Pons (tissue), 1 donor: ENCODE measurements at regions not wholly inside any gene's neighbourhood (a gene's known extent, or its start where the extent isn't known, plus 50 kb on each side); places are given as distances from the start of the nearest gene placed in this dataset.

ENCODE experiments used
- DNase-seq: peaks from one replicate; pipeline ENCODE4 v3.0.0-alpha.2; 2016; ENCODE audit warnings: low spot score

DNA sequence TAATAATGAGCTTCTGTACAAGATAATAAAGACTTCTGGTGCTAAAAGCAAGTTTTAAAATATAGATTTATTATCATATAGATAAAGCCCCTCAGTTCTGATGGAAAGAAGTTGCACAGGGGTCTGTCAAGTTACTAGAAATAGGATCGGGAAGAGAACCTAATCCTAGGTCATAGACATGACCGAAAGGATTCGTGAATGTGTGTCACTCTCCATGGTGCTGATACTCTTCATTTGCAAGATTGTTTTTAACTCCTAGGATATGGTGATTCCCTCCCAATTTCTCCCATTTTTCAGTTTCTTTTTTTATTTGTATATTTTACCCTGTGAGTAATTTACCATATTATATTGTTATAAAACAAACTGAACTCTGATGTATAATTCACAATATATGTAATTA lies 58.9 kb upstream of the CTNNA2 start:
- DNase-seq = no peak

GRCh38 chr2:79452651-79453050 lies 60.2 kb upstream of the CTNNA2 start:
- no peak for DNase-seq

DNA sequence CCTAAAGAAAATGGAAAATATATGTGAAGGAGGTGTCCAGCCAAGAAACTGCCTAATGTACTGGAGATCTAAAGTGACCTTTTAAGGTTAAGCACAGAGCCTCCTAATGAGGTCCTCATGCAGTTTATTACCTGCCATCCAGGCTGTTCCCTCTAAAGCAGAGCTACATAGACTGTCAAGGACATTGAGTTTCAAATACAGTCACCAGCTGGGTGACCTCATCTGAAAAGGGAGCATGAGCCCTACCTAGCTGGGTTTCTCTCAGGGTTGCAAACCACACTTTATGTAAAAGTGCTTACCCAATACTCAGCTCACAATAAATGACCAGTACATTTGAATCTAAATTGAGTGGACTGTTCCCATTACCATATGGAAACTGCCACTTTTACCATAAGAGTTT lies 65.4 kb upstream of the CTNNA2 start:
- DNase-seq = no peak

DNA sequence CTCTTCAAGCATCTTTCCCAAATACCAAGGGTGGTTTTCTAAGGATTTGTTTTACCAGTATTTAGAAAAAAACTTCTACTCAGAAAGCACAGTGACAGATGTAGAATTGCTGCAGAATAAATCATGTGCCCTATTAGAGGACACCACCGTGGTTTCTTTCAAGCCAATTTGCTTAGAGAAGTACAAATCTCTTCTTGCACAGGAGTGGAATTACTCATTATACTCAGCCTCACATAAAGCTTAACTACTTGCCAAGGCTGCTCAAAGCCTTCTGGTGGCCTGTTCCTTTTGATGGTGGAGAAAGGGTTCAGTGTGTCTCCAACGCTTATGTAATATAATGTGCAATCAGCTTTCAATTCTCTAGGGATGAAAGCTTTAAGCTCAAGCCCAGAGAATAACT lies 66.5 kb upstream of the CTNNA2 start:
- DNase-seq = peak; percentile 2

- no peak for DNase-seq
Measured at GRCh38 chr2:79437433-79438267, 75.2 kb upstream of the CTNNA2 start.

DNA sequence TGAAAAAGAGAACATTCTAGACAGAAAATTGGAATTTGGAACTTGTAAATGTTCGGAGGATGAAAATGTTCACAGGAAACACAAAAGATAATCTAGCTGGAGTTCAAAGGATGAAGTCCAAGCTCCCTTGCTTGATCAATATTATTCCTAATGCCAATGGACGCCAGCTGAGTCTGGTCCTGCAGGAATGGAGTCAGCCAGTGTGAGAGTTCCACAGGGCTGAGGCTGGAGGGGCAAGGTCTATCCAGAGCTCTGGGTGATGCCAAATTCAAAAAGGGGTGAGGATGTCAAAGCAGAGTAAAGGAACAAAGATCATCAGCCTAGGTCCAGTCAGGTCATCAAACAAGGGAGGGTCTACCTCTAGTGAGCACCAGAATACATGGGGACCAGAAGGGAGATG lies 78.5 kb upstream of the CTNNA2 start:
- no peak for DNase-seq

GRCh38 chr2:79432731-79433146 lies 80.1 kb upstream of the CTNNA2 start:
- peak; percentile 74 for DNase-seq

GRCh38 chr2:79428745-79429144 lies 84.1 kb upstream of the CTNNA2 start:
- DNase-seq = no peak

DNA sequence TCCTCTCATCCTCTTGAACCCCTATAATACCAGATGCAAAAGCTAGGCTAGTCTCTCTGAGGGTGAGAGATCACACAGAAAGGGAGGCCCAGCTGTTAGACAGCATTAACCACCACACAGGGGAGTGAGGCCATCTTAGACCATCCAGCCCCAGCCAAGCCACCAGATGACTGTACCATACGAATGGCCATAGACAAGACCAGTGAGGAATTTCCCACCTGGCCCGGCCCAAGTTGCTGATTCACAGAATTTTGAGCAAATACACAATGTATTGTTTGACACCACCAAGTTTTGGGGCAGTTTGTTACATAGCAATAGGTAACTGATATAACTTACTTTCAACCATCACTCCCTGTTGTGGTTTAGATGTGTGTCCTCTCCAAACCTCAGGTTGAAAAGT lies 98.2 kb upstream of the CTNNA2 start:
- DNase-seq = no peak

DNA sequence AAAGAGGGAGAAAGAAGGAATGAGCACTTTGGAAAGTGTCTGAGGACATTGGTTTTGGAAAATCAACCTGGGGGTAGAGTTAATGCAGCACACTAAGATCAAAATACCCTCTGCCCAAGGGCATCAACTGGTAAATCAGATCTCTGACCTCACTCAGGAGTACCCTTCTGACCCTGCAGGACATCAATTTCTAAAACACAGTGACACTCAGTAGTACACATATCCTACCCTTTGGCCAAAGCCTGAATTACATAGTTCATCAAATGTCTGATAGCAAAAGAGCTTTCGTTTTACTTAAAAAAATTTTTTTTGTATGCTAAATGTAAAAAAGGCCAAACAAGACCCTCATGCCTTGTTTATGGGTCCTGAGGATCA lies 118.4 kb upstream of the CTNNA2 start:
- DNase-seq = no peak

DNA sequence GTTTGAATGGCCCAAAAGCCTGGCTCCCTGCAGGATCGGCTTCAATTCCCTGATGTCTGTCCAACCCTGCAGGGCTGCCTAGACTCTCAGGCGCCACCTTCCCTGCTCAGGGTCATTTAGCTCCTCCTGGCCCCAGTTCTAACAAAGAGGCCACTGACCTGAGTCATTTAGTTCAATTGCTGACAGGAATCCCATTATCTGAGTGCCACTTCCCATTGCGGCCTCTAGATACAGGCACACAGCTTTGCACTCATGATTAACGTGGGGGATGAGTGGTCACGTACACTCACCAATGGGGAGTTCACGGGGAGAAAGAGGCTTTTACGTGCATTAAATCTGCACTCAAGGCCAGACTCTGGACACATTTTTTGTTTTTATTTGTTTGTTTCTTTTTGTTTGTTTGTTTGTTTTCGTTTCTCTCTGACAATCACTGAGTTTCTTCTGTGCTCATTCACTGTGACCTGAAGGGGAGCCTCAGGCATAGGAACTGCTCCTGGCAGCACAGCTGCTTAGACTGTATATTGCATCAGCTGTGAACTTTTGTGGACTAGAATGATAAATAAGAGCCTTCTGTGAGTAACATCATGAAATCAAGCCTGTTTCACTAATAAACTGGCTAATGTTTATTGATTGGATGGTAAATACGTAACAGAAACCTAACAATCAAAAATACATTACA lies 118.9 kb upstream of the CTNNA2 start:
- DNase-seq = no peak

DNA sequence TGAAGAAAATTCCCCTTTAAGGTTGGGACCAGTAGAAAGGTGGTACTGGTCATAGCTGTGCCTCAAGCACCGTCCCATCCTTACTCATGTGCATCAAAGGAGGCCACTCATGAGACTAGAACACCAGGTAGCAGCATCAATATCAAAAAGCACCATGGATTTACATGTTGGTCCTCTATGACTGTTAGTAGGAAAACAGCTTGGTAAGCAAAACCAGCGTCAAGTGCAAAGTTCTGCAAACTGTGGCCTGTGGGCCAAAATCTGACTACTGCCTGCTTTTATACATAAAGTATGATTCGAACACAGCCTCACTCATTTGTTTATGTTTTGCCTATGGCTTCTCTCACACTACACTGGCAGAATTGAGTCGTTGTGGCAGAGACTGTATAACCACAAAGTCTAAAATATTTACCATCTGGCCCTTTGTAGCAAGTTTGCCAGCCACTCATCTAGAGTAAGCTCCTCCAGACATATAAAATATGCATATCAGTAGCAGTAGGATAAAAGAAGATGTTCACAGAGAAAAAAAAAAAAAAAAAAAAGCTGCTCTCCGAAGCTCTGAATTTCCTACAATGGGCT lies 119.7 kb upstream of the CTNNA2 start:
- no peak for DNase-seq

DNA sequence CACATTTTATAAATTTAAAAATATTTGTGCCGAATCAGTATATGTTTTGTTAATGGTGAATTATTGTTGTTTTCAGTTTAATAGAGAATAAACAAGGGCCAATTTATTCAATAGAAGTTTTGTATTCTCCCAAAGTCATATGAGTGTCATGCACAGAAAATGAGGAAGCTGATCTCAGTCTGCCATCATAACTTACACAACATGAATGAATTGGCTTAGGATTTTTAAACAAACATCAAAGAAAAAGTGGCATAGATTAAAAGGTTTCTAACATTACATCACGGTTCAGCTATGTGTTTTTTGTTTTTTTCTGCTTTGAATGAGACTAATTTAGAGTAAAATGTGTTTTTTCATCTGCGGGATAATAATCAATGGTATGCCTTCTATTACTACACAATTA lies 123.4 kb upstream of the CTNNA2 start:
- DNase-seq = no peak

GRCh38 chr2:79388024-79388423 lies 124.8 kb upstream of the CTNNA2 start:
- no peak for DNase-seq

DNA sequence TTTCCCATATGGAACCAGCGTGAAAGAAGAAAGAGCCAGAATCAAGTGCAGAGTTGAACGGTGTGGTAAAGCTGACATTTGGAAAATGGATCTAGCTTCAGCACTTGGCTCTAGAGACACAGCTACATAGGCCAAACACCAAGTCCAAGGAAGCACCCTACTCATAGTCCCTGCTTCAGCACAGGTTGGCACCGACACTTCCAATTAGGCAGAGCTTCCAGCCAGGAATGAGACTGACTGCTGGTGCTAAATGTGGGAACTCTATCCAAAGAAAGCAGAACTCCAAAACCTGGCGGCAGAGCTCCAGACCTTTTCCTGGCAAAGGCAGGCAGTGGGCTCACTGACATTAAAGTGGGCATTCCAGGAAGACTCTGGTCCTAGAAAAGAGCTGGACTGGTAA lies 125.4 kb upstream of the CTNNA2 start:
- DNase-seq = no peak

DNA sequence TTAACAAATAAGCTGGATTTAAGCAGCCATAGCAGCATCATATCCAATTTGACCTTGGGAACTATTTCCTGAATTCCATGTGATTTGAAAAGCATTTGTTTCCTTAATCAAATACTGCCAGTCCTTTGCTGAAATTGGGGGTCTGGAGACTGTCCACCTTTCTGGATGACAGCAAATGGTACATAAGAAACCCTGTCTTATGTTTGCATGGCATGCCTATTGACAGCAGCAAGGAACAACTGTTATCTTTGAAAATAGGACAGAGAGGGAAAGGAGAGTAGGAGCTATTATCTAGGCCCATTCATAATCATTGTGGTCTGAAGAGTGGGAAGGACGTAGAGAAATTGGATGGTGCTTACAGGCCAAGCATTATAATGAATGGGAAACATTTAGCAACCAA lies 129.2 kb upstream of the CTNNA2 start:
- no peak for DNase-seq

DNA sequence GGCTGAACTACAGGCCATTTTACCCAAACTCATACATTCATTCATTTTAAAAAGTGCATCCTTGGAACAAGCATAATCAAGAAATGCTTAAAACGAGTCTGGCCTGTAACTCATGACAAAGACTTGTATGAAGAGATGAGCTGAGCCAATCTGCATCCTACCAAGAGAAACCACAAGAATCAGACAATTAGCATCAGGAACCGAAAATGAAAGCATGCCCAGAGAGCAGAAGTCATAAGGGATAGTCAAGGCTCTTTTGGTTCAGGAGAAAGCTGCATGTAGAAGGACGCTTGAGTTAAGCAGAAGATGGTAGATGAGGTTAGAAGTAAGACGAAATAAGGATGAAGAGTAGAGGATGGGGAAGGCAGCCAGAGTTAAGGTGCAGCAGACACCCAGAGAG lies 137.0 kb upstream of the CTNNA2 start:
- no peak for DNase-seq

DNA sequence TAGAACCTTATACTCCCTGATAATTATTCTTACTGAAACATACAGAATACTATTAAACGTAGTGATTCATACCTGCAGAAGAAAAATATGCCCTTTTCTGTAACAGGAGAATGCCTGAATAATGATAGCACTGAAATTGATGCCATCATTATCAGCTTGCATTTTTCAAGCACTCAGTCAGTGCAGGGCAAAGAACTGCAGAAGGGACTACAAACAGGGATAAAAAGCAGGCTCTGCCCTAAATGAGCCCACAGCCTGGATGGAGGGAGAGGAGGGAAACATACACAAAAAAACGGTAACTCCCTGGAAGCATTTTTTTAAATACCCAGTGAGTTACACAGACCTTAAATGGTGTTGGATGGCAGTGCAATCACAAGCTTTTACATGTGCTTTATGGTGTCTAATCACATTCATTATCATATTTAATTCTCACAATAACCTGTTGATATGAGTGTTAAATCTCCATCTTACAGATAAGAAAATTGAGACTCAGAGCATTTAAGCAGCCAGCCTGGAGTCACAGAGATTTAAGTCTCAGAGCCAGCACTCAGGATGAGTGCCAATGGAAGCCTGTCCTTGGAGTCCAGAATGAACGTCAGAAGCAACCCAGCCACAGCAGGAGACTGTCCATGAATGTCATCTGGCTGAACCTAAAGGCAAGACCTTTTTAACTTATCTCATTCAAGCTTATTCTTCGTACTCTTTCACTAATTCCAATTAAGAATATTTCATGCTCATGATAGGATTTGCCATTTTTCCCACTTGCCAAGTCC lies 139.3 kb upstream of the CTNNA2 start:
- DNase-seq = peak; percentile 16

DNA sequence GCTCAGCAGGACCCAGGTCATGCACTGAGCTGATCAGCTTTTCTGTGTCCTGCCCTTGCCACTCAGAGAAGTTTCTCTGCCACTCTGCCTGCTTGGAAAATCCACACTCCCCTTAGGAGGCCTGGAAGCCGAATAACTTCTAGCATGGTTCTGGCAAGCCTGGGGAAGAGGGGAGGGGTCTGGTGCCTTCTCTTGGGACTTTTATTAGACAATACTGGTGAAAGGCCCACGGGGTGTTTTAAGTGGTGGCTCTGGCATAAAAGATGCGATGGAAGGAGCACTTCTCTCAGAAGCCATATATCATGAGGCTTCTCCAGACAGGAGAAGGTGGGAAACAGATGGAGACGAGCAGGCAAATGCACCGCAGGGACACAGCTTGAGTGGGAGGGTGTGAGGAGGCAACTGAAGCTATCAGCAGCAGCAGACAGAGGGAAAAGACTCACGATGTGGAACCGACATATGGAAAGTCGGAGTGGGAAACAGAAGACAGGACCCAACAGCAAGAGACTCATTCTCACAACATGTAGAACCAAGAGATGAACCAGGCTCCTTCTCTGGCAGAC lies 141.8 kb upstream of the CTNNA2 start:
- DNase-seq = no peak

- peak; percentile 40 for DNase-seq
Measured at GRCh38 chr2:79369127-79369526, 143.7 kb upstream of the CTNNA2 start.

GRCh38 chr2:79368116-79368630 lies 144.7 kb upstream of the CTNNA2 start:
- DNase-seq = no peak

GRCh38 chr2:79359419-79359818 lies 153.4 kb upstream of the CTNNA2 start:
- no peak for DNase-seq
